H9 (cell line): ENCODE measurements at regions not wholly inside any gene's neighbourhood (a gene's known extent, or its start where the extent isn't known, plus 50 kb on each side); places are given as distances from the start of the nearest gene placed in this dataset.

ENCODE experiments used
- DNase-seq: peaks from one replicate; pipeline ENCODE4 v3.0.0-alpha.2; 2017
- H2AFZ ChIP-seq: one replicate; pipeline ENCODE4 v1.6.1; 2013; ENCODE audit warnings: mild to moderate bottlenecking, low read length, control low read depth, moderate library complexity
- H2AK5ac ChIP-seq: 2 replicates; pipeline ENCODE4 v1.6.1; 2013; ENCODE audit warnings: low read length, control low read depth, mixed read lengths; ENCODE audit not compliant: insufficient read length
- H2BK120ac ChIP-seq: one replicate; pipeline ENCODE4 v1.6.1; 2013; ENCODE audit warnings: low read depth, mild to moderate bottlenecking, low read length, control low read depth, inconsistent platforms; ENCODE audit not compliant: poor library complexity, severe bottlenecking
- H2BK12ac ChIP-seq: 2 replicates; pipeline ENCODE4 v1.6.1; 2013; ENCODE audit warnings: low read length, control low read depth, mixed read lengths, low read depth; ENCODE audit not compliant: insufficient read length
- H2BK15ac ChIP-seq: 2 replicates; pipeline ENCODE4 v1.6.1; 2013; ENCODE audit warnings: low read depth, low read length, control low read depth
- H2BK20ac ChIP-seq: one replicate; pipeline ENCODE4 v1.6.1; 2013; ENCODE audit warnings: low read depth, mild to moderate bottlenecking, low read length, control low read depth, inconsistent platforms; ENCODE audit not compliant: poor library complexity, severe bottlenecking
- H2BK5ac ChIP-seq: 2 replicates; pipeline ENCODE4 v1.6.1; 2013; ENCODE audit warnings: low read length, control low read depth, mixed read lengths; ENCODE audit not compliant: insufficient read length
- H3K14ac ChIP-seq: 2 replicates; pipeline ENCODE4 v1.6.1; 2013; ENCODE audit warnings: low read length, control low read depth; ENCODE audit not compliant: insufficient read depth
- H3K18ac ChIP-seq: 2 replicates; pipeline ENCODE4 v1.6.1; 2013; ENCODE audit warnings: low read depth, mild to moderate bottlenecking, mixed read lengths, low read length, control low read depth; ENCODE audit not compliant: insufficient read length
- H3K23ac ChIP-seq: 2 replicates; pipeline ENCODE4 v1.6.1; 2013; ENCODE audit warnings: low read length, control low read depth, mixed read lengths, low read depth; ENCODE audit not compliant: insufficient read length
- H3K23me2 ChIP-seq: 2 replicates; pipeline ENCODE4 v1.6.1; 2013; ENCODE audit warnings: low read depth, mild to moderate bottlenecking, mixed read lengths, low read length, control low read depth; ENCODE audit not compliant: insufficient read length, poor library complexity, severe bottlenecking
- H3K27ac ChIP-seq: 2 replicates; pipeline ENCODE4 v1.5.1; 2013; ENCODE audit warnings: low read length, control low read depth, mixed read lengths, low read depth; ENCODE audit not compliant: insufficient read length
- H3K27me3 ChIP-seq: 2 replicates; pipeline ENCODE4 v1.6.1; 2013; ENCODE audit warnings: low read length, control low read depth, inconsistent platforms; ENCODE audit not compliant: insufficient read depth
- H3K4ac ChIP-seq: 2 replicates; pipeline ENCODE4 v1.6.1; 2013; ENCODE audit warnings: low read depth, mild to moderate bottlenecking, control low read depth, inconsistent platforms, low read length, moderate library complexity
- H3K4me1 ChIP-seq: 2 replicates; pipeline ENCODE4 v1.6.1; 2013; ENCODE audit warnings: low read length, control low read depth, inconsistent platforms; ENCODE audit not compliant: insufficient read depth
- H3K4me2 ChIP-seq: 2 replicates; pipeline ENCODE4 v1.6.1; 2013; ENCODE audit warnings: low read length, control low read depth, mixed read lengths; ENCODE audit not compliant: insufficient read length, insufficient read depth
- H3K56ac ChIP-seq: 2 replicates; pipeline ENCODE4 v1.6.1; 2013; ENCODE audit warnings: low read depth, mild to moderate bottlenecking, mixed read lengths, low read length, control low read depth; ENCODE audit not compliant: insufficient read length
- H3K79me1 ChIP-seq: 2 replicates; pipeline ENCODE4 v1.6.1; 2013; ENCODE audit warnings: low read depth, mild to moderate bottlenecking, moderate library complexity, low read length, control low read depth, inconsistent platforms; ENCODE audit not compliant: insufficient read depth, poor library complexity, severe bottlenecking
- H3K79me2 ChIP-seq: 2 replicates; pipeline ENCODE4 v1.6.1; 2013; ENCODE audit warnings: low read length, control low read depth, inconsistent platforms; ENCODE audit not compliant: insufficient read depth
- H3K9ac ChIP-seq: 2 replicates; pipeline ENCODE4 v1.6.1; 2013; ENCODE audit warnings: low read length, control low read depth, mixed read lengths; ENCODE audit not compliant: insufficient read length; ENCODE audit errors: extremely low read depth
- H3K9me3 ChIP-seq: one replicate; pipeline ENCODE4 v1.6.1; 2013; ENCODE audit warnings: low read depth, low read length, inconsistent platforms; ENCODE audit not compliant: control insufficient read depth
- H3T11ph ChIP-seq: one replicate; pipeline ENCODE4 v1.6.1; 2013; ENCODE audit warnings: mild to moderate bottlenecking, low read length, control low read depth, inconsistent platforms
- H4K20me1 ChIP-seq: one replicate; pipeline ENCODE4 v1.6.1; 2013; ENCODE audit not compliant: control insufficient read depth, insufficient read length, insufficient read depth
- H4K5ac ChIP-seq: 2 replicates; pipeline ENCODE4 v1.6.1; 2013; ENCODE audit warnings: low read depth, mild to moderate bottlenecking, mixed read lengths, low read length, control low read depth; ENCODE audit not compliant: insufficient read length
- H4K8ac ChIP-seq: replicated peaks from 2 replicates; pipeline ENCODE4 v1.6.1; 2013; ENCODE audit warnings: low read length, control low read depth, mixed read lengths, low read depth; ENCODE audit not compliant: insufficient read length
- H4K91ac ChIP-seq: 2 replicates; pipeline ENCODE4 v1.6.1; 2013; ENCODE audit warnings: low read depth, mild to moderate bottlenecking, moderate library complexity, mixed read lengths, low read length, control low read depth; ENCODE audit not compliant: insufficient read length
- H3K27ac Mint-ChIP-seq, 3 experiments: 2 replicates in 2 of 3; 3 replicates in 1 of 3; pipeline ENCODE4 v1.8.0; 2020 to 2021; ENCODE audit warnings: mixed read lengths in 3 of 3, mild to moderate bottlenecking in 1 of 3, moderate library complexity in 1 of 3
- H3K27me3 Mint-ChIP-seq: 2 replicates; pipeline ENCODE4 v1.8.0; 2021; ENCODE audit warnings: low read depth, mild to moderate bottlenecking, moderate library complexity, mixed read lengths
- H3K36me3 Mint-ChIP-seq, 3 experiments: 2 replicates in 2 of 3; 3 replicates in 1 of 3; pipeline ENCODE4 v1.8.0; 2020 to 2021; ENCODE audit warnings: low read depth in 3 of 3, mixed read lengths in 3 of 3; ENCODE audit not compliant: insufficient read depth in 1 of 3
- H3K4me1 Mint-ChIP-seq, 2 experiments: 2 replicates each; pipeline ENCODE4 v1.8.0; 2020; ENCODE audit warnings: mixed read lengths in 2 of 2
- H3K4me3 Mint-ChIP-seq, 2 experiments: 2 replicates in 1 of 2; 3 replicates in 1 of 2; pipeline ENCODE4 v1.8.0; 2020 to 2021; ENCODE audit warnings: mild to moderate bottlenecking in 2 of 2, mixed read lengths in 2 of 2, moderate library complexity in 1 of 2
- H3K9me3 Mint-ChIP-seq, 2 experiments: 2 replicates in 1 of 2; 3 replicates in 1 of 2; pipeline ENCODE4 v1.8.0; 2020; ENCODE audit warnings: mild to moderate bottlenecking in 2 of 2, mixed read lengths in 2 of 2, moderate library complexity in 1 of 2
- WGBS: extraction: QIAGEN DNeasy Blood & Tissue Kit; methylation state at CpG from one replicate; pipeline ENCODE4 v1.1.7; 2013; ENCODE audit warnings: missing lambda C conversion rate, low lambda C conversion rate, mixed read lengths; ENCODE audit not compliant: insufficient read length; ENCODE audit errors: extremely low coverage; 5-methylcytosine and 5-hydroxymethylcytosine counted together
- TF ChIP-seq, protein P1 (sequence below): fragments of 200-600 bp; sonication (generic); conservative IDR thresholded peaks from 3 replicates; pipeline ENCODE4 v1.8.0; 2021; ENCODE audit warnings: antibody characterized with exemption, mild to moderate bottlenecking

GRCh38 chr5:97922776-97923175, 739.7 kb upstream of the RIOK2 start:
- Histone ChIP-seq H3K79me1 (no peaks in the 10 kb centered on the region), H2AFZ (no peak overlapping the region), H3K27ac (no peak overlapping the region), H2BK5ac (no peak overlapping the region), H3K79me2 (no peaks in the 10 kb centered on the region), H2BK20ac (no peak overlapping the region), H3K4me2 (no peak overlapping the region), H3K14ac (no peak overlapping the region), H3K56ac (no peak overlapping the region), H3K23me2 (no peaks in the 10 kb centered on the region), H2BK15ac (no peak overlapping the region), H3T11ph (no peak overlapping the region), H3K27me3 (no peaks in the 10 kb centered on the region), H4K5ac (no peak overlapping the region), H3K4ac (no peak overlapping the region), H2BK120ac (no peak overlapping the region), H3K18ac (no peak overlapping the region), H4K8ac (no peak overlapping the region), H3K4me1 (no peaks in the 10 kb centered on the region), H3K9me3 (no peaks in the 10 kb centered on the region), H2AK5ac (no peak overlapping the region), H4K20me1 (no peaks in the 10 kb centered on the region), H3K23ac (no peak overlapping the region), H3K9ac (no peak overlapping the region), H4K91ac (no peak overlapping the region), H2BK12ac (no peak overlapping the region)
- no CpG with 5 or more reads among the region's 5 CpGs for WGBS
- TF ChIP-seq, protein P1, sequence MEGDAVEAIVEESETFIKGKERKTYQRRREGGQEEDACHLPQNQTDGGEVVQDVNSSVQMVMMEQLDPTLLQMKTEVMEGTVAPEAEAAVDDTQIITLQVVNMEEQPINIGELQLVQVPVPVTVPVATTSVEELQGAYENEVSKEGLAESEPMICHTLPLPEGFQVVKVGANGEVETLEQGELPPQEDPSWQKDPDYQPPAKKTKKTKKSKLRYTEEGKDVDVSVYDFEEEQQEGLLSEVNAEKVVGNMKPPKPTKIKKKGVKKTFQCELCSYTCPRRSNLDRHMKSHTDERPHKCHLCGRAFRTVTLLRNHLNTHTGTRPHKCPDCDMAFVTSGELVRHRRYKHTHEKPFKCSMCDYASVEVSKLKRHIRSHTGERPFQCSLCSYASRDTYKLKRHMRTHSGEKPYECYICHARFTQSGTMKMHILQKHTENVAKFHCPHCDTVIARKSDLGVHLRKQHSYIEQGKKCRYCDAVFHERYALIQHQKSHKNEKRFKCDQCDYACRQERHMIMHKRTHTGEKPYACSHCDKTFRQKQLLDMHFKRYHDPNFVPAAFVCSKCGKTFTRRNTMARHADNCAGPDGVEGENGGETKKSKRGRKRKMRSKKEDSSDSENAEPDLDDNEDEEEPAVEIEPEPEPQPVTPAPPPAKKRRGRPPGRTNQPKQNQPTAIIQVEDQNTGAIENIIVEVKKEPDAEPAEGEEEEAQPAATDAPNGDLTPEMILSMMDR, result no peak
- H3K4me1 Mint-ChIP-seq, result no peaks in the 10 kb centered on the region
- H3K27ac Mint-ChIP-seq, result no peak overlapping the region
- no peaks in the 10 kb centered on the region; the same call in 1 of the 2 replicates for H3K27me3 Mint-ChIP-seq
- no peaks in the 10 kb centered on the region for H3K36me3 Mint-ChIP-seq
- no peak overlapping the region for H3K4me3 Mint-ChIP-seq
- DNase-seq, result no peak
- no peaks in the 10 kb centered on the region for H3K9me3 Mint-ChIP-seq
